CD4-positive, alpha-beta memory T cell (primary cell): ENCODE measurements at regions not wholly inside any gene's neighbourhood (a gene's known extent, or its start where the extent isn't known, plus 50 kb on each side); places are given as distances from the start of the nearest gene placed in this dataset.

ENCODE experiments used
- CTCF ChIA-PET: fragments of 350-600 bp; sonication (Branson Sonifier 250); formaldehyde crosslinking; loops from one replicate; lab custom pipeline; 2021; ENCODE audit warnings: inconsistent platforms; ENCODE audit not compliant: partially characterized antibody; lab: Charles Lee
- POLR2A ChIA-PET: fragments of 350-600 bp; sonication (Branson Sonifier 250); formaldehyde crosslinking; loops from one replicate; lab custom pipeline; 2021; ENCODE audit not compliant: partially characterized antibody; lab: Charles Lee
- DNase-seq, 5 donors: peaks; one replicate each; pipeline versions ENCODE4 v3.0.0 to v3.0.0-alpha.2; 2020 to 2022; ENCODE audit warnings: mixed read lengths in 1 of 5
- H3K27ac ChIP-seq: one replicate; pipeline ENCODE4 v1.7.0; 2013; ENCODE audit warnings: low read depth, low read length
- H3K27me3 ChIP-seq: 2 replicates; pipeline ENCODE4 v1.7.0; 2013; ENCODE audit warnings: mild to moderate bottlenecking, low read length, moderate library complexity; ENCODE audit not compliant: insufficient read depth
- H3K36me3 ChIP-seq: 2 replicates; pipeline ENCODE4 v1.7.0; 2013; ENCODE audit warnings: mild to moderate bottlenecking, low read length, moderate library complexity; ENCODE audit not compliant: insufficient read depth
- H3K4me1 ChIP-seq: 2 replicates; pipeline ENCODE4 v1.7.0; 2013; ENCODE audit warnings: mild to moderate bottlenecking, low read length, moderate library complexity; ENCODE audit not compliant: insufficient read depth
- H3K4me3 ChIP-seq, 2 donors: one replicate each; pipeline ENCODE4 v1.7.0; 2013; ENCODE audit warnings: low read length in 2 of 2, mild to moderate bottlenecking in 1 of 2
- H3K9me3 ChIP-seq, 2 donors: one replicate each; pipeline ENCODE4 v1.7.0; 2013; ENCODE audit warnings: low read length in 2 of 2, control low read depth in 1 of 2; ENCODE audit not compliant: control insufficient read depth in 1 of 2
- H3K27ac Mint-ChIP-seq, 7 donors: one replicate each; pipeline ENCODE4 v1.8.0; 2020 to 2021; ENCODE audit warnings: mixed read lengths in 7 of 7, mild to moderate bottlenecking in 6 of 7, inconsistent platforms in 3 of 7, moderate library complexity in 3 of 7
- H3K27me3 Mint-ChIP-seq, 2 donors: one replicate each; pipeline ENCODE4 v1.8.0; 2020 to 2021; ENCODE audit warnings: mixed read lengths in 2 of 2
- H3K36me3 Mint-ChIP-seq, 2 donors: one replicate each; pipeline ENCODE4 v1.8.0; 2020 to 2021; ENCODE audit warnings: mixed read lengths in 2 of 2, inconsistent platforms in 1 of 2, mild to moderate bottlenecking in 1 of 2
- H3K4me1 Mint-ChIP-seq, 4 donors: one replicate each; pipeline ENCODE4 v1.8.0; 2020 to 2021; ENCODE audit warnings: mixed read lengths in 4 of 4, mild to moderate bottlenecking in 1 of 4
- H3K4me3 Mint-ChIP-seq, 8 donors: one replicate each; pipeline ENCODE4 v1.8.0; 2020 to 2021; ENCODE audit warnings: mixed read lengths in 8 of 8, mild to moderate bottlenecking in 7 of 8, moderate library complexity in 6 of 8, inconsistent platforms in 3 of 8
- H3K9me3 Mint-ChIP-seq, 8 donors: one replicate each; pipeline ENCODE4 v1.8.0; 2020 to 2021; ENCODE audit warnings: mixed read lengths in 8 of 8, mild to moderate bottlenecking in 5 of 8, inconsistent platforms in 3 of 8, moderate library complexity in 1 of 8
- intact Hi-C: fragments of 100-400 bp; cut with micrococcal nuclease; formaldehyde crosslinking; loops from one replicate; pipeline ENCODE4 v1.15.1; 2023

- Mint-ChIP-seq H3K4me3 (no peak overlapping the region), H3K9me3 (peaks cover 0 to 2% (median 0%) of the 10 kb centered on the region in 8 donors), H3K4me1 (peaks cover 0 to 1% (median 0%) of the 10 kb centered on the region in 4 donors), H3K36me3 (no peaks in the 10 kb centered on the region), H3K27ac (no peak overlapping the region), H3K27me3 (peaks cover 0 to 1% of the 10 kb centered on the region in 2 donors)
- no peaks in the 10 kb centered on the region for H3K27me3 ChIP-seq
- POLR2A ChIA-PET, result no interaction called here
- no peaks in the 10 kb centered on the region for H3K36me3 ChIP-seq
- no peaks in the 10 kb centered on the region for H3K9me3 ChIP-seq
- H3K4me1 ChIP-seq, result no peaks in the 10 kb centered on the region
- no peak overlapping the region for H3K27ac ChIP-seq
- intact Hi-C loops, result no loop called here
- CTCF ChIA-PET, result interaction anchor here (1.4 kb wide), 1 partner anchor 28 kb away, joined by 3 read pairs; no protein-coding TSS in a partner anchor
- no peak for DNase-seq
- no peak overlapping the region for H3K4me3 ChIP-seq
Measured at GRCh38 chr12:68510397-68510796, 100.3 kb upstream of the RAP1B start.

- H3K9me3 ChIP-seq, result no peaks in the 10 kb centered on the region
- H3K4me1 Mint-ChIP-seq, result peaks cover 0 to 5% (median 0%) of the 10 kb centered on the region in 4 donors
- peaks cover 0 to 3% (median 0%) of the 10 kb centered on the region in 8 donors for H3K9me3 Mint-ChIP-seq
- no peaks in the 10 kb centered on the region for H3K27me3 ChIP-seq
- POLR2A ChIA-PET, result no interaction called here
- H3K36me3 ChIP-seq, result no peaks in the 10 kb centered on the region
- no peak for DNase-seq
- intact Hi-C loops, result no loop called here
- no peaks in the 10 kb centered on the region for H3K36me3 Mint-ChIP-seq
- no peak overlapping the region for H3K4me3 Mint-ChIP-seq
- no peaks in the 10 kb centered on the region for H3K27me3 Mint-ChIP-seq
- no peak overlapping the region for H3K27ac ChIP-seq
- no peak overlapping the region for H3K4me3 ChIP-seq
- CTCF ChIA-PET, result no interaction called here
- H3K4me1 ChIP-seq, result no peaks in the 10 kb centered on the region
- H3K27ac Mint-ChIP-seq, result no peak overlapping the region
Measured at GRCh38 chr12:68514807-68515411, 95.8 kb upstream of the RAP1B start.

- no peaks in the 10 kb centered on the region for H3K27me3 ChIP-seq
- H3K4me1 ChIP-seq, result no peaks in the 10 kb centered on the region
- DNase-seq, result no peak
- Mint-ChIP-seq H3K36me3 (no peaks in the 10 kb centered on the region), H3K27ac (peak overlapping the region in 1 of 7 donors; percentile 52), H3K4me1 (peaks cover 0 to 5% (median 0%) of the 10 kb centered on the region in 4 donors), H3K9me3 (peaks cover 0 to 3% (median 0%) of the 10 kb centered on the region in 8 donors), H3K27me3 (no peaks in the 10 kb centered on the region), H3K4me3 (no peak overlapping the region)
- POLR2A ChIA-PET, result no interaction called here
- no peak overlapping the region for H3K4me3 ChIP-seq
- H3K27ac ChIP-seq, result no peak overlapping the region
- CTCF ChIA-PET, result no interaction called here
- H3K36me3 ChIP-seq, result no peaks in the 10 kb centered on the region
- intact Hi-C loops, result no loop called here
- H3K9me3 ChIP-seq, result no peaks in the 10 kb centered on the region
Measured at GRCh38 chr12:68515793-68516192, 94.9 kb upstream of the RAP1B start.

- Mint-ChIP-seq H3K27ac (no peak overlapping the region), H3K36me3 (no peaks in the 10 kb centered on the region), H3K4me1 (peaks cover 0 to 5% (median 0%) of the 10 kb centered on the region in 4 donors), H3K9me3 (peaks cover 0 to 3% (median 0%) of the 10 kb centered on the region in 8 donors), H3K4me3 (no peak overlapping the region), H3K27me3 (no peaks in the 10 kb centered on the region)
- POLR2A ChIA-PET, result no interaction called here
- Histone ChIP-seq H3K27me3 (no peaks in the 10 kb centered on the region), H3K9me3 (no peaks in the 10 kb centered on the region), H3K4me3 (no peak overlapping the region), H3K4me1 (no peaks in the 10 kb centered on the region), H3K36me3 (no peaks in the 10 kb centered on the region), H3K27ac (no peak overlapping the region)
- DNase-seq, result no peak
- CTCF ChIA-PET, result no interaction called here
- intact Hi-C loops, result no loop called here
Measured at GRCh38 chr12:68521321-68521839, 89.3 kb upstream of the RAP1B start.

- no peak overlapping the region for H3K4me3 ChIP-seq
- Mint-ChIP-seq H3K4me1 (peaks cover 0 to 2% (median 0%) of the 10 kb centered on the region in 4 donors), H3K27me3 (no peaks in the 10 kb centered on the region), H3K9me3 (peaks cover 0 to 1% (median 0%) of the 10 kb centered on the region in 8 donors), H3K4me3 (no peak overlapping the region), H3K36me3 (no peaks in the 10 kb centered on the region), H3K27ac (no peak overlapping the region)
- no peaks in the 10 kb centered on the region for H3K9me3 ChIP-seq
- intact Hi-C loops, result no loop called here
- no peak overlapping the region for H3K27ac ChIP-seq
- no peaks in the 10 kb centered on the region for H3K36me3 ChIP-seq
- no peak for DNase-seq
- H3K27me3 ChIP-seq, result no peaks in the 10 kb centered on the region
- POLR2A ChIA-PET, result no interaction called here
- CTCF ChIA-PET, result no interaction called here
- H3K4me1 ChIP-seq, result no peaks in the 10 kb centered on the region
Measured at GRCh38 chr12:68521848-68522502, 88.7 kb upstream of the RAP1B start.

GRCh38 chr12:68529466-68529865 is 81.2 kb upstream of the RAP1B start:
- intact Hi-C loops, result no loop called here
- H3K9me3 ChIP-seq, result no peaks in the 10 kb centered on the region
- Mint-ChIP-seq H3K36me3 (peaks cover 0 to 2% of the 10 kb centered on the region in 2 donors), H3K27ac (no peak overlapping the region), H3K4me3 (no peak overlapping the region), H3K4me1 (peaks cover 0 to 5% (median 3%) of the 10 kb centered on the region in 4 donors), H3K27me3 (no peaks in the 10 kb centered on the region), H3K9me3 (peaks cover 0 to 7% (median 2%) of the 10 kb centered on the region in 8 donors)
- H3K27ac ChIP-seq, result no peak overlapping the region
- CTCF ChIA-PET, result no interaction called here
- H3K36me3 ChIP-seq, result no peaks in the 10 kb centered on the region
- H3K4me1 ChIP-seq, result no peaks in the 10 kb centered on the region
- H3K27me3 ChIP-seq, result no peaks in the 10 kb centered on the region
- POLR2A ChIA-PET, result no interaction called here
- DNase-seq, result no peak
- H3K4me3 ChIP-seq, result no peak overlapping the region

GRCh38 chr12:68529869-68530268 is 80.8 kb upstream of the RAP1B start:
- CTCF ChIA-PET, result no interaction called here

More at GRCh38 chr12:68529869-68530268, 80.8 kb upstream of the RAP1B start:
- Mint-ChIP-seq H3K4me3 (no peak overlapping the region), H3K36me3 (peaks cover 0 to 2% of the 10 kb centered on the region in 2 donors), H3K27ac (no peak overlapping the region), H3K27me3 (no peaks in the 10 kb centered on the region), H3K9me3 (peaks cover 0 to 7% (median 2%) of the 10 kb centered on the region in 8 donors), H3K4me1 (peaks cover 0 to 5% (median 3%) of the 10 kb centered on the region in 4 donors)
- no peaks in the 10 kb centered on the region for H3K9me3 ChIP-seq
- no peak overlapping the region for H3K27ac ChIP-seq
- intact Hi-C loops, result no loop called here
- DNase-seq, result no peak
- POLR2A ChIA-PET, result no interaction called here
- H3K4me1 ChIP-seq, result no peaks in the 10 kb centered on the region
- H3K36me3 ChIP-seq, result no peaks in the 10 kb centered on the region
- H3K4me3 ChIP-seq, result no peak overlapping the region
- H3K27me3 ChIP-seq, result no peaks in the 10 kb centered on the region
